NCI-H2171 (cell line): ENCODE measurements at regions not wholly inside any gene's neighbourhood (a gene's known extent, or its start where the extent isn't known, plus 50 kb on each side); places are given as distances from the start of the nearest gene placed in this dataset.
"Not testable (repeated sequence)": the region's sequence is repeated elsewhere in the genome, so short reads cannot be mapped to it uniquely, and the experiment has no call there.

Experiments
- DNase-seq: peaks from one replicate; lab custom pipeline; 2025; lab: John Stamatoyannopoulos, UW

- DNase-seq: no peak
Observed at GRCh38 chr12:105457026-105457425, 126.5 kb downstream of the C12orf75 start.

DNA sequence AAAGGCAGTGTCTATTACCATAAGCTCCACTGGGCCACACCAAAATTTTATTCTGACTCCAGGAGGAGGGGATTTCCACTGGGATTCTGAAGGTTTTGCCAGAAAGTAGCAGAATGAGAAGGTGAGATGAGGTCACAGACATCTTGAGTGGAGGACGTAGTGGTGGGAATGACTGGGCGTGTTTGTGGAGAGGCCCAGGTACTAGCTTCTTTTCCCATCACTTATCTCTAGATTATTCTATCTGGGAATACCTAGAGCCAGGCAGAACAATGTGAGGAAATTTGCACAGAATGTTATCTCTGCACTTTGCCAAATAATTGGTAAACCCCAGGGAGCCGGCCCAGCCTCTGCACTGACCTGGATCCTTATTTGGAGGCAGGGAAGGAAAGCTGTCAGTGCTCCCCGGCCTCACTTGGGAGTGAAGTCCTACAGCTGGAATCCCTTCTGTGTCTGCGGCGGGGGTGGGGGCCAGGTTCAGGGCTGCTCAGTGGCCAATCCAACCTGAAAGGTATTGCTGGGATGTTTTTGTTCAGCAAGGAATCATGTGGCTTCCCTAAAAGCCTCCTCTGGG, 129.4 kb downstream of the C12orf75 start:
- DNase-seq: no peak

DNA sequence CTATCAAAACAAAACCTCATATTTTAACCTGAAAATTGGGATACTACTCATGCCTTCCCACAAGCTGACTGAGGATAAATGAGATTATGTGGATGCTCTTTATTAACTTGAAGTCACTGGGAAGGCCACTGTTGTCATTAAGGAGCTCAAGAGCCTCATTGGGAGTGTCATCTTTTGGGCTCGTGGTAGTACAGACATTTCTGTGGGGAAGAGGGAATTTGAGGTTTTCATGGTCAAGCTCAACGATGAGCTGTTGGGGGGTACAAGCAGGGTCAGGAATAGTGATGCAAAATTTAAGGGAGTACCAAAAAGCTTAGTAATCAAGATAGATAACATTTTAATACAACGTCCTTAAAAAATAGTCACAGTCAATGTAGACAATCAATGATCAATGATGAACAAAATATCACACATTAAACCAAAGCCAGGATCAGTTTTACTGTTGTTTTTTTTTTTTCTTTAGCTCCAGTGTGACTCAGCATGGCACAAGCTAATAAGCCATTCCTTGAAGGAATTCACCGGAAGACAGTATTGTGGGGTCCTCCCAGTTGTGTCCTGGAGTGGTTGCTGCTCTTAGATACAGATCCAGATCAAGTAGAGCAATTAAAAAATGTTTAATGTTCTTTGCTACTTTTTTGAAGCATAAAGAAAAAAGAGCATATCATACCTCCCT, 130.9 kb downstream of the C12orf75 start:
- DNase-seq: no peak

DNA sequence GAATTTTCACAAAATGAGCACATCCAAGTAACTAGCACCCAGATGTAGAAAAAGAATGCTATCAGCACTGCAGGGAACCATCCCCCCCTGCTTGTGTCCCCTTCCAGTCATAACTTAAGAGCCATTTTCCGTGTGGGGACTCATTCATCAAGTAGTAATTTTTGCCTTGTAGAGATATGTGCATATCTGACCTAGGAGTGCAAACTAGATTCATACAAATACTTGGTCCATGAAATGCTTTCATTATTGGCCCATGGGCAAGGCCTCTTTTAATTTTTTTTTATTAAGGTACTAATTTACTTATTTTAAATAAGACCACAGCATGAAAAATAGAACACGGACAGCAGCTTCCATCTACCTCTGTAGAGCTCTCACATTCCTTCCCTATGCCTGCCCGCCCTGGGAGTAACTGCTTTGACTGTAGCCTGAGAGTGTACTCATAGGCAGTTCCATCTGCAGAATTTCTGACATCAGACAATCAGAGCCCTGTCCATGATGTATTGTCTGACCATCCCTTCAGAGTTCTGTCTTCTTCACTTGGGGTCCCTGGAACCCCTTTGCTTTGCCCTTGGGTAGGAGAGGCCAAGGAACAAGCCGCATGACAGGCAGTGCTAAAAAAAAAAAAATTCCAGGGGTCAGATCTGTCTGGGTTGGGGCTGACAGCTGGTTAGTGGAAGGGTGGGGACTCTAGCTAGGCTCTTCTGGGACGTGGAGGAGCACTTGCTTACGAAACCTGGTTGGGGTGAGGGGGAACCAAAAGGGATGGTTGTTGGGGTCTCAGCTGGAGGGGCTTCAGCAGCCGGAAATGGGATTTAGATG, 131.7 kb downstream of the C12orf75 start:
- no peak for DNase-seq

- DNase-seq: no peak
Observed at GRCh38 chr12:105462831-105463230, 132.3 kb downstream of the C12orf75 start.

DNA sequence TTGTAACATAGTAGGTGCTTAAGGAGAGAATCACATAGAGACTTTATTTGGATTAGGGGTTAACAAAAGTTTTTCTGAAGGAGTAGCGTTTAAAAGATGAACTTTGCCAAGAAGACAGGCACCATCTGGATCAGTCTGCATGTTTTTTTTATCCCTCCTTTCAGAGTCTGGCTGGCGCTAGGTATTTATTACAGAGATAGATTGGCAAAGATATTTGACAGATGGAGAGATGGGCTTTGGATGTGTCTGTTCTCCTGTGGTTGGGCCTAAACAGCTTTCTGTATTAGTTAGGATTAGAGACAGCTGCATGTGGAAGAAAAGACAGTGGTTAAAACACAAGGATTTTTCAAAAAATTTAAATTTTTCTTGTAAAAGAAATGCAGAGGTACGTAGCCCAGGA, 133.9 kb downstream of the C12orf75 start:
- peak; percentile 77 for DNase-seq

DNA sequence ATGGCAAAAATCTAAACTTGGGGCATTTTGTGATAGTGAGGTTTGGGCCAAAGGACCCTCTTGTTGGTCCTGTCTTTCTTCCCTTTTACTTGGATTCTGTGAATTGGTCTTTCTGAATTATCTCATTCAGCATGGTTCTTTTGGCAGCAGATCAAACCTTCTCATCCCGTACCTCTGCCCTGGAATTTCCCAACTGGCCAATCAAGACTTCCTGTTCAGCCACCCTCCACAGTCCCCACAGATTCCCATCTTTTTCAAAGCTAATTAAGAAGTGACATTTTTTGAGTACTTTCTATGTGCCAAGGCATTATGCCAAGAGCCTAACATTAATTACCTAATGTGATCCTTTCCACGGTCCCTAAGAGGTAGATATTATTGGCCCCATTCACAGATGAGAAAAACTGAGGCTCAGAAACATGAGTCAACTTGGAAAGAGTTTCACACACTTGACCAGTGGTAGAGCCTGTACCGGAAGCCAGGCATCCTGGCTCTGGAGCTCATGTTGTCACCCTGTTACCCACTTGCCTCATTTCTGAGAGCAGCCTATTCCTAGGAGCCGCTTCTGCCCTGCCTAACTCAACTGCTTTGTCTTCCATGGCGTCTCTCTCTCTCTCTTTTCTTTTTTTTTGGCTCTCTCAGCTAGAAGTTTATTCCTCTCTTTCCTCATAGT, 135.9 kb downstream of the C12orf75 start:
- DNase-seq: no peak

DNA sequence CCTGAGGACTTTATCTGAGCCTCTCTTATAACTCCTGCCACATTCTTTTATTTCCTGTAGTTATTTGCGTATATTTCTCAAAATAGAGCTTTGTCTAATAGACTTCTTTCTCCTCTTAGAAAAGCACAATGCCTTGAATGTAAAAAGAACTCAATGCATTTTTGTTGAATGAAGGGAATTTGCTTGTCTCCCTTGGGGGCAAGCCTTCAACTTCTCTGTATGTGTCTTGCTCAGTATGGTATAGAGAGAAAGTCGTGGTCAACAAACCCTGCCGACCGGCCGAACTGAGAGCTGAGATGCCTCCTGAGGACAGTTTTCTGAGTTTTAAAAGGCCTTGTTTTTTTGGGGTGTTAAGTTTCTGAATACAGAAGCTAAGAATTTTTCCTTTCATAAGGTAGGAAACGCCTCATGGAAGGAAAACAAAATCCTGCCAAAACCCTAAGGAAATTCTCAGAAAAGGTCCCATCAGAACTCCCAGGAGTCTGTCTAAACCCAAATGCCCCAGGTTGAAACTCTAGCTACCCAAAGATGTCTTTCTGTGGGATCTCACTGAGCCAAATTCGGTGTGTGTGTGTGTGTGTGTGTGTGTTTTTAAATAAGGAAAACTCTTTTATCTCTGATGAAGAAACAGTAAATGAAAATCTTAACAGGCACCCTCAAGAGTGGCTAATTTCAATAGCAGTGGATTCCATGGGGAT, 136.6 kb downstream of the C12orf75 start:
- DNase-seq: no peak

- DNase-seq: no peak
Observed at GRCh38 chr12:105467710-105468366, 137.3 kb downstream of the C12orf75 start.

DNA sequence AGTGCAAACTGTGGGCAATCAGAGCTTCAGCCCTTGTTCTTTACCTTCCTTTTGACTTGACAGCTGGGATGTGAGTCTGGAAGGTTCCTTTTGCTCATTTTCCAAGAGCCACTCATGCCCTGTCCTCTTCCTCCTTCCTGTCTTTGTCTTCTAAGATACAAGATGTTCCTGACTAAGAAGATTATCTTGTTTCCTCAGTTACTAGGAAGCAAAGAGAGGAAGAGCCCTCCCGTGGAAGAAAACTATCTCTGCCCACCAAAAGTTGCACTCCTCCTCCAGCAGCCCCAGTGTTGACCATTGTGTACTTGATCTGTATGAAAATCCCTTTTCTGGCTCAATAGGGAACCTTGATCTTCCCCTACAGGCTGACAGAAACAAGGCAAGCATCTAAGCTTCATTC, 138.0 kb downstream of the C12orf75 start:
- DNase-seq: no peak

- no peak for DNase-seq
Observed at GRCh38 chr12:105469211-105469610, 138.7 kb downstream of the C12orf75 start.

DNA sequence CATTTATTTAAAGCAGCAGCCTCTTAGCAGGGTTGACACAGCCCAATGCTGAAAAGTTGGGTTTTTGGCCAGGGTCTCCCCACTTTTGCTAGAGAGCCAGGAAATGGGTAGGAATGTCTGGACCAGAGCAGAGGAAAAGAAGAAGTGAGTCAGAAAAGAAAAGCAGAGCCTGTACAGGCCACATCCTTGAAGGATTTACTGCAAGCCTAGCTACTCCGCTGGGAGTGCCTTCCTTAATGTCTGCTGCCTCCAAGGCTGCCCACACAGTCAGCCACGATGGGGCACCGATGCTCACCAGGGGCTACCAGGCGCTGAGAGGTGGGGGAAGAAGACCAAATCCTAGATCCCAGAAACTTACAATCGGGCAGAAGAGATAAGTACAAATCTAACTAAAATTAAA, 139.2 kb downstream of the C12orf75 start:
- no peak for DNase-seq

DNA sequence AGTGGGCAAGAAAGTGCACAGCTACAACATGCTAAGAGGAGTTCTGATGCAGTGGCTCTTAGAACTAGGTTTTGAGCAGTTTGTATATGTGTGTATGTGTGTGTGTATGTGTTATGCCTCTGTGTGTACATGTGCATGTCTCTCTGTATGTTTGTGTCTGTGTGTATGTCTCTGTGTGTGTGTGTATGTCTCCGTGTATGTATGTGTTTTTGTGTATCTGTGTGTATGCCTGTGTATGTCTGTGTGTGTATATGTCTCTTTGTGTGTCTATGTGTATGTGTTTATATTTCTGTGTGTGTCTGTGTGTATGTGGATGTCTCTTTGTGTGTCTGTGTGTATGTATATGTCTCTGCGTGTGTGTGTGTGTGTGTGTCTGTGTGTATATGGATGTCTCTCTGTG, 139.6 kb downstream of the C12orf75 start:
- DNase-seq: no peak

GRCh38 chr12:105470601-105471000, 140.1 kb downstream of the C12orf75 start:
- DNase-seq: no peak

DNA sequence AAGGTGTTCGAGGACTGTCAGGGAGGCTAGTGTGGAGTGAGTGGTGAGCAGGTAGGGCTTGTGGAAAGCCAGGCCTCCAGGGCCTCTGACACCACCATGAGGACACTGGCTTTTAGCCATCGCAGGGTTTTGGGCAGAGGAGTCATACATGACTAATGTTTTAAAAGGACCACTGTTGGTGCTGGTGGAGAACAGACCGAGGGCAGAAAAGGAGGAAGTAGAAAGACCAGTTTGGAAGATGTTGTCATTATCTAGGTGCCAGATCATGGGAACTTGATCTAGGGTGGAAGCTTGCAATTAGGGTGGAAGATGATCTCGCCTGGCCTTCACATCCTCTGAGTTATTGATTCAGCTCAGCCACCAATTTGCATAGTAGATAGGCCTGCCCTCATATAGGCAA, 144.2 kb downstream of the C12orf75 start:
- no peak for DNase-seq

GRCh38 chr12:105476616-105477015, 146.1 kb downstream of the C12orf75 start:
- DNase-seq: no peak

DNA sequence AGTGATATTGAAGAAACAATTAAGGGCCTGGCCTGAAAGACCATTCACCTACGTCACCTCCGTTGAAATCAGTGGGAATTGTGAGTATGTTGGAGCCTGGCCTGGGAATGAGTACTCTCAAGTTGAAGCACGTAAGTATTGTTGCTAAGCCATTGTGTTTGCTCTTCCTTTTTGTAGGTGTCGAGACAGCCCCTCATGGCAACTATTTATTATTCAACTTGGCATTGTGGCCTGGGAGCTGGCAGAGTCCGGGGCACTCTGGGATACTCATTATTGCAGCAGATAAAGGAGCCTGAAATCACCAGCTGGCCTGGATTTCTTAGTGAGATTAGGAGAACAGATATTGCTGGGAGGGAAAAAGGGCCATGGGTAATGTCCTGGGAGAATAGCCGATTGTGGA, 147.4 kb downstream of the C12orf75 start:
- no peak for DNase-seq

DNA sequence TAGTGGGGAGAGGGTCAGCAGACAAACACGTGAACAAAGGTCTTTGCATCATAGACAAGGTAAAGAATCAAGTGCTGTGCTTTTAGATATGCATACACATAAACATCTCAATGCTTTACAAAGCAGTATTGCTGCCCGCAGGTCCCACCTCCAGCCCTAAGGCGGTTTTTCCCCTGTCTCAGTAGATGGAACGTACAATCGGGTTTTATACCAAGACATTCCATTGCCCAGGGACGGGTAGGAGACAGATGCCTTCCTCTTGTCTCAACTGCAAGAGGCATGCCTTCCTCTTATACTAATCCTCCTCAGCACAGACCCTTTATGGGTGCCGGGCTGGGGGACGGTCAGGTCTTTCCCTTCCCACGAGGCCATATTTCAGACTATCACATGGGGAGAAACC, 148.3 kb downstream of the C12orf75 start:
- not testable (repeated sequence) for DNase-seq

- DNase-seq: no peak
Observed at GRCh38 chr12:105479710-105480109, 149.2 kb downstream of the C12orf75 start.

DNA sequence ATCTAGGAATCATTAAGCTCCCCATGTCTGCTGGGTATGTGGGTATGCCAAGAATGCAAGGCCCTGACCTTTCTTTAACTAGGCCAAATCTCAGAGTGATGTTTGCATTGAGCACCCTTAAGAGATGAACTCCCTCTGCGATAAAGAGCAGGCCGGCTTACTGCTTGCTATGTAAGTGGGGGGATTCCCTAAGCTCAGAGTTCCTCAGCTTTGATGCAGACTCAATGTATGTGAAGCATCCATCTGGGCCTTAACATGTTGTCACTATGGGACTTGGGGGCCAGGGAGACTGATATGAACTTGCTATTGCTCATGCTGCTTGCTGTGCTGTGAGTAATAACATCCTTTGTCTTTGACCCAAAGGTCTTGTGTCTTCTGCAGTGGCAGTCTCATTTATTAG, 149.7 kb downstream of the C12orf75 start:
- no peak for DNase-seq
